Esophagus (tissue), 2 donors: ENCODE measurements at regions not wholly inside any gene's neighbourhood (a gene's known extent, or its start where the extent isn't known, plus 50 kb on each side); places are given as distances from the start of the nearest gene placed in this dataset.

Experiments used
- H3K27ac ChIP-seq, 2 donors: one replicate each; pipeline ENCODE4 v1.5.1; 2013; ENCODE audit warnings: low read depth in 2 of 2, mild to moderate bottlenecking in 2 of 2, inconsistent platforms in 1 of 2, low read length in 1 of 2, moderate library complexity in 1 of 2
- H3K27me3 ChIP-seq, 2 donors: one replicate each; pipeline ENCODE4 v1.6.1; 2013; ENCODE audit warnings: low read length in 2 of 2, control low read depth in 1 of 2, mild to moderate bottlenecking in 1 of 2; ENCODE audit not compliant: insufficient read depth in 2 of 2, control insufficient read depth in 1 of 2
- H3K36me3 ChIP-seq, 2 donors: one replicate each; pipeline ENCODE4 v1.6.1; 2013; ENCODE audit warnings: low read length in 1 of 2; ENCODE audit not compliant: control insufficient read depth in 2 of 2, insufficient read depth in 2 of 2
- H3K4me1 ChIP-seq, 2 donors: one replicate each; pipeline ENCODE4 v1.6.1; 2013; ENCODE audit warnings: low read length in 1 of 2; ENCODE audit not compliant: control insufficient read depth in 2 of 2, insufficient read depth in 2 of 2
- H3K4me3 ChIP-seq, 2 donors: one replicate each; pipeline ENCODE4 v1.5.1; 2013; ENCODE audit warnings: low read length in 2 of 2, mild to moderate bottlenecking in 2 of 2, low read depth in 1 of 2, moderate library complexity in 1 of 2
- H3K9me3 ChIP-seq, 2 donors: one replicate each; pipeline ENCODE4 v1.6.1; 2013; ENCODE audit warnings: mild to moderate bottlenecking in 2 of 2, low read depth in 1 of 2, low read length in 1 of 2, moderate library complexity in 1 of 2; ENCODE audit not compliant: control insufficient read depth in 2 of 2, insufficient read depth in 1 of 2
- WGBS, 2 donors: extraction: QIAGEN DNeasy Blood & Tissue Kit; methylation state at CpG; one replicate each; pipeline ENCODE4 v1.1.7; 2013; 5-methylcytosine and 5-hydroxymethylcytosine counted together
- donor health status: healthy with polysubstance abuse.
- donor health status: Bipolar disorder and iron deficiency.

DNA sequence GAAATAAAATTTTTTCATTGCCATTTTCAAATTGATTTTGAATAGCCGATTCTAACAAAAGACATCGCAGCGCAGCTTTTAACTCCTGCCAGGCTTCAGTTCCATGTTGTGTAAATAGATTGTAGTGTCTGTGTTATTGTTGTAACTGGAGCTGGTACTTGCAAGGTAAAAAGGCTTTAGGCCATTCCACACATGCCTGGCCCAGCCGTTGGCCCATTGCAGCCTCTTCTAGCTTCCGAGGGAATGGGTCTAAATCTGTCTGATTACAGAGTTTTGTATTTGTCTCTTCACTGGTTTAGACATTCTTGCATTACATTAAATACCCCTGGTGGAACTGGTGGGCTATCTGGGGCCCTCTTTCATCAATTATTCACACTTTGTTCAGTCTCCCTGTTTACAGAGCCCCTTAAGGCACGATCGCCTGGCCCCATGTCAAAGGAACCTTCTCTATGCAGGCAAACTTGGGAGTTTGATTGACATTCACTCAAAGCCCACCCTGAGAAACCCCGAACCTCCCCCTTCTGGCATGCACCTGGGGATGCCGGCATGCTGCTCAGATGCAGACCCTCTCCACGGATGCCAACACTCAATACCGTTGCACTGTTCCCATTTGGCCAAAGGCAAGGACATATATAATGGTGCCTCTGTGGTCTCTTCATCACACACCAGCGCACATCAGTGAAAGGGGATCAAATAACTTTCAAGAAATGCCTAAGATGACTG, 281.7 kb upstream of the IRX2 start:
- H3K36me3 ChIP-seq, result no peaks in the 10 kb centered on the region
- H3K27ac ChIP-seq, result no peak overlapping the region
- no peaks in the 10 kb centered on the region for H3K27me3 ChIP-seq
- H3K4me1 ChIP-seq, result no peaks in the 10 kb centered on the region
- 73 to 77% methylated on average over 12 of the region's 12 CpGs for WGBS, 2 donors
- H3K4me3 ChIP-seq, result no peak overlapping the region
- H3K9me3 ChIP-seq, result peaks cover 3% of the 10 kb centered on the region in 2 donors

DNA sequence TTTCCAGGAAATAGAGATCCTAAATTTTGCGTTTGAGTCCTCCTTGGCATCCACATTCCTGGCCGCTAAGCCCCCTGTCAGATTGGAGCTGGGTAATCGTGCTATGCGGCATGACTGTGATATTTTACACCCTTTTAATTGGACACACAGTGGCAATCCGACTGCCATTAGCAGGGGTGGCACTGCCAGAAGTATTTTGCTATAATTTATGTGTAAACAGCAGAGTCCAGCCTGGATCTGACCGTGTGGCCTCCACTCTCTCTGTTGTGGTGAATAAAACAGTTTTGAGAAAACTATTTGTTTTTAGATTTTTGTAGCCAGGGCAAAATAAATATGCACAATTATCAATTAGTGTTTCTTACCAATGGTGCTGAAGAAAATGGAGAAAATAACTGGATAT, 281.0 kb upstream of the IRX2 start:
- Histone ChIP-seq H3K9me3 (peaks cover 3% of the 10 kb centered on the region in 2 donors), H3K4me3 (no peak overlapping the region), H3K27ac (no peak overlapping the region), H3K36me3 (no peaks in the 10 kb centered on the region), H3K27me3 (no peaks in the 10 kb centered on the region), H3K4me1 (no peaks in the 10 kb centered on the region)
- WGBS, 2 donors, result 68 to 72% methylated on average over 6 of the region's 6 CpGs

DNA sequence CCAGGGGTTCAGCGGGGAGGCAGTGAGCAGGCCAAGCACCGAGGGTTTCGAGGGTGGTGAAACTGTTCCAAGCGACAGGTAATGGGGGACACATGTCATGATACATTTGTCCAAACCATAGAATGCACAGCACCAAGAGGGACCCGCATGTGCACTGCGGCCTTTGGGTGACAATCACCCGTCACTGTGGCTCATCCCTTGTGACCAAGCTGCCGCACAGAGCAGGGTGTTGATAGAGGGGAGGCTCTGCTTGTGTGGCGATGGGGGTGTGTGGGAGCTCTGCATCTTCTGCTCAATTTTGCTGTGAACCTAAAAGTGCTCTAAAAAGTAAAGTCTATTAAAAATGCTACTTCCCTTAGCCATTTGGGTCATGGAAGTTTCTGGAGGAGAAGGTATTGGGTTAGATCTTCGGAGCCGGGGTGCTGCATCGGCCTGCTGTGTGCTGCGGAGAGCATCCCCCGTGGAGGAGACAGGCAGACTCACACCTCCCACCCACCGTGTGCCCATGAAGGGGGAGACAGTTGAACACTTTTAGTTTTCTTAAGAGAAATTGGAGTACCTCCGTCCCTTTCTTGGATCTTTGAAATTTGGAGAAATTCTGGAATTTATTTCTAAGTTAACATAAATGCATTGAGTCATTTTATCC, 280.4 kb upstream of the IRX2 start:
- Histone ChIP-seq H3K4me3 (no peak overlapping the region), H3K4me1 (no peaks in the 10 kb centered on the region), H3K27ac (no peak overlapping the region), H3K9me3 (peaks cover 3% of the 10 kb centered on the region in 2 donors), H3K36me3 (no peaks in the 10 kb centered on the region), H3K27me3 (no peaks in the 10 kb centered on the region)
- 91 to 92% methylated on average over 16 of the region's 16 CpGs for WGBS, 2 donors

DNA sequence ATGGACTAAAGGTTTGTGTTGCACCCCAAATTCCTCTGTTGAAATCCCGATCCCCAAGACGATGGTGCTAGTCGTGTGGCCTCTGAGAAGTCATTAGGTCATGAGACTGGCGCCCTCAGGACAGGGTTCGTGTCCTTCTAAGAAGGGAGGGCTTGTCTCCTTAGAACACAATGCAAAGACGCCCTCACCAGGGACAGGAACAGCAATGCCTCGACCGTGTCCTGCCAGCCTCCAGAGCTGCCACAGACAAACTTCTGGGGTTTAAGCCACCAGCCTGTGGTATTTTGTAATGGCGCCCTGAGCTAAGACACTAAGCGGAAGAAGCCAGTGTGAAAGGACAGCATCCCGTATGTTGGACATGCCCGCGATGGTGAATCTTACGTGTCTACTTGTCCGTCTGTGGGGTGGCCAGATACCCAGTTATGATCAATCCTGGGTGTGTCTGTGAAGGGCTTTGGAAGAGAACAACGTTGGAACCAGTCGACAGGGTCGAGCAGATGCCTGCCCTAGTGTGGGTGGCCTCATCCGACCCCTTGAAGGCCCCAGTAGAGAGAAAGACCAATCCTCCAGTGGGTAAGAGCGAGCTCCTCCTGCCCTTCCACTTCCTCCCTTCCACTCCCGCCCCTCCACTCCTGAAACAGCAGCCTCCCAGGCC, 279.2 kb upstream of the IRX2 start:
- H3K4me3 ChIP-seq, result no peak overlapping the region
- no peaks in the 10 kb centered on the region for H3K36me3 ChIP-seq
- WGBS, 2 donors, result 85 to 86% methylated on average over 21 of the region's 21 CpGs
- H3K27me3 ChIP-seq, result no peaks in the 10 kb centered on the region
- H3K27ac ChIP-seq, result no peak overlapping the region
- H3K9me3 ChIP-seq, result peaks cover 3% of the 10 kb centered on the region in 2 donors
- no peaks in the 10 kb centered on the region for H3K4me1 ChIP-seq

DNA sequence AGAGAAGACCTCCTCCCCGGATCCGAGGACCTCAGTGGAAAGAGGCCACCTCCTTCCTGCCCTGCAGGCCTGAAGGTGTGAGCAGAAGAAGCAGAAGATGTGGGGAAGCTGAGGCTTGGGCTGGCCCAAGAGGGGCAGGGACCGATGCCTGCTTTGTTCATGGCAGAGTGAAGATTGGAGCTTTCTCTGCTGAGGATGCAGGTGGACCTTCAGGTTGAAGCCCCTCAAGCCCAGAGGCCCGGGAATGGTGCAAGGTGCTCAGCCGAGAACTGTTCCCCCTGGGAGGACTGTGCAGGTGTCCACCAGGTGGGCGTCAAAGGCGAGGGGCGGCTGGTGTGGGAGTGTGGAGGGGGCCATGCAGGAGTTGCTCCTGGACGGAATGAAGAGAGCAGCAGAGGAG, 277.9 kb upstream of the IRX2 start:
- H3K27me3 ChIP-seq, result no peaks in the 10 kb centered on the region
- WGBS, 2 donors, result 90 to 93% methylated on average over 9 of the region's 9 CpGs
- peaks cover 3% of the 10 kb centered on the region in 2 donors for H3K9me3 ChIP-seq
- no peak overlapping the region for H3K27ac ChIP-seq
- no peaks in the 10 kb centered on the region for H3K4me1 ChIP-seq
- no peaks in the 10 kb centered on the region for H3K36me3 ChIP-seq
- H3K4me3 ChIP-seq, result no peak overlapping the region

DNA sequence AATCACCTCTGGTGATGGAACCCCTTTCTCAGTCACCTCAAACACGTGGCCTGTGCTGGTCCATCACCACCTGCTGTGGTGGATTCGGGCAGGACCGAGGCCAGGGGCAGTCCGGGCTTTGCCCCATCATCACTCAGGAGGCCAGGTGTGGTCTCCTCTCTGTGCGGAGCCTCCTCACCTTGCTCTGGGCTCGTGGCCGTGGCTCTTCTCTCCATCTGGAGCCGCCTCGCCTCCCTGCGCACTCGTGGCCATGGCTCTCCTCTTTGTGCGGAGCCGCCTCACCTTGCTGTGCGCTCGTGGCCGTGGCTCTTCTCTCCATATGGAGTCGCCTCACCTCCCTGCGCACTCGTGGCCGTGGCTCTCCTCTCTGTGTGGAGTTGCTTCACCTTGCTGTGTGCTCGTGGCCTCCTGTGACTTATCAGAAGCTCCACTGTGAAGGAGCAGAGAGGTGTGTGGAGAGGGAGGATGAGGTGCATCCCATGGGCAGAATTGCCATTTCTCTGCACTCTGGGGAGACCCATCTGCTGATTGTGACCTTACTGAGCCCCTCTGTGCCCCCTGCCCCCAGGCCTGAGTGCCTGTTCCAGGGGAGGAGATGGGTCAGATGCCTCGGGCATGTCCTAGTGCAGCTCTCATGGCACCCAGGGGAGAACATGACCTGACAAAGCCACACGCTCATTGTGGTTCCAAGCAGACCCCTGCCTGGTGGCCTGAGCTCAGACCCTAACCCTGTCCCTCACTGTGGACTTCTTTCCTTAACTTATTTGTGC, 276.6 kb upstream of the IRX2 start:
- H3K36me3 ChIP-seq, result no peaks in the 10 kb centered on the region
- no peaks in the 10 kb centered on the region for H3K27me3 ChIP-seq
- 84 to 88% methylated on average over 22 to 23 of the region's 23 CpGs for WGBS, 2 donors
- peaks cover 3% of the 10 kb centered on the region in 2 donors for H3K9me3 ChIP-seq
- H3K4me3 ChIP-seq, result no peak overlapping the region
- no peaks in the 10 kb centered on the region for H3K4me1 ChIP-seq
- no peak overlapping the region for H3K27ac ChIP-seq

DNA sequence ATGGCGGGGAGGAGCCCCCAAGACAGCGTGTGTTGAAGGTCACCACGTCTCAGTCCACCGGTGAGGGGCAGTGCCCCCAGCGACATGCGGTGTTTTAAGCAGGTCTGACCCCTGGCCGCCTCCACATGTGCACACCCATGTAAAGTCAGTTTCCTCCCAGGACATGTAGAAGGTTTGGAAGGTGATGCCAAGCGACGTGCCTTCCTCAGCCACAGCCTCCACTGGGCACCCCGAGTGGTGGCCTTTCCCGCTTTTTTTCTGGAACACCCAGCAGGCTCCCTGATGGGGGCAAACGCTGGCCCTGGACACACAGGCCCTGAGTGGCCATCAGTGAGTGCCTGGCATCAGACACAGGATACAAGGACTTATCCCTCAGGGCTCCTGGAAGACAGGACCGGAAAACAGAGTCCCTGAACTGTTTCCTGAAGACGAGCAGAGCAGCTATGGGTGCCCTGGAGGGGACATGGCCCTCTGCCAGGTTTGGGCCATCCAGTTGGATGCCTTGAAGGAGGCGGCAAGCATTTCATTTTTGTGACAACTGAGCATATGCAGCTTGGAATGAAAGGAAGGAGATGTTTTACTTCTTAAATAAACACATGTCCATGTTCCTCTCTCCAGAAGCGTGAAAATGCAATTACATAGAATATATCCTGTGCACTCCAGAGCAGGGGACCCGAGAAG, 275.8 kb upstream of the IRX2 start:
- 77 to 78% methylated on average over 17 of the region's 17 CpGs for WGBS, 2 donors
- peaks cover 3% of the 10 kb centered on the region in 2 donors for H3K9me3 ChIP-seq

DNA sequence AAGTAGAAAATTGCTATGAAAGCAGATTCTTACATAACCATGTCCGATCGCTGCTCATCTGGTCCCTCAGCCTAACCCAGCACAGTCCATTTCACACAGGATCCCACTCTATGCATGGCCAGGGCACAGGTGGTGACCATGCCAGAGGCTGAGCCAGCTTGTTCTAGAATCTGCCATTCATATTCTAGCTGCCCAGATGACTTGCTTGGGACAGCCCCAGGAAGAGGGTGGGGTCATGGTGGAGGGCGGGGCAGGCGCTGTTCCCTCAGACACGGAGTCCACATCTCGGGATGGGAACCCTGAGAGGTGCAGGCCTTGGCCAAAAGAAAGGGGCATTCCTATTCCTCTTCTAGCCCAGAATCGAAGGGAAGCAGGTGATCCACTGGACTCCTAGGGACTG, 275.2 kb upstream of the IRX2 start:
- no peak overlapping the region for H3K4me3 ChIP-seq
- 83 to 86% methylated on average over 7 of the region's 7 CpGs for WGBS, 2 donors

More for the DNA sequence above, 275.8 kb upstream of the IRX2 start:
- Histone ChIP-seq H3K4me1 (no peaks in the 10 kb centered on the region), H3K27me3 (no peaks in the 10 kb centered on the region), H3K27ac (no peak overlapping the region), H3K36me3 (no peaks in the 10 kb centered on the region), H3K4me3 (no peak overlapping the region)

DNA sequence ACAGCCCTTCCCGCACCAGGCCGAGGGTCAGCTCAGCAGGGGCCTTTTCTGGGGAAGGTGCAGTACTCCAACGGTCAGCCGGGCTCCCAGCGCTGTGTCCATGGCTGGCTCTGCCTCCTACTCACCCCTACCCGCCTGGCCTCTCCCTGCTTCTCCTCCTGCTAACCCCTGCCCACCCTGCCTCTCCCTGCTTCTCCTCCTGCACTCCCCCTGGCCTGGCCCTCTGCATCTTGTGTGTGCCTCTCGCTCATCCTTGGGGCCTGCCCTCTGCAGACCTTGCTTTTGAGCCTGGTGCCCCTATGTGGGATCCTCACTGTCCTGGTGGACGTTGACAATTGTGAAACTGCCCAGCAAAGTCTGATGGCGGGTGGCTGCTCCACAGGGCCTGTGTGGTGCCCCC, 274.6 kb upstream of the IRX2 start:
- Histone ChIP-seq H3K4me3 (no peak overlapping the region), H3K27me3 (no peaks in the 10 kb centered on the region), H3K27ac (no peak overlapping the region), H3K36me3 (no peaks in the 10 kb centered on the region), H3K9me3 (peaks cover under 1 to 3% of the 10 kb centered on the region in 2 donors), H3K4me1 (no peaks in the 10 kb centered on the region)
- 74 to 84% methylated on average over 9 of the region's 9 CpGs for WGBS, 2 donors

More for the DNA sequence above, 275.2 kb upstream of the IRX2 start:
- Histone ChIP-seq H3K27me3 (no peaks in the 10 kb centered on the region), H3K36me3 (no peaks in the 10 kb centered on the region), H3K4me1 (no peaks in the 10 kb centered on the region), H3K9me3 (peaks cover 3% of the 10 kb centered on the region in 2 donors), H3K27ac (no peak overlapping the region)
